H1 (cell line): ENCODE measurements at regions not wholly inside any gene's neighbourhood (a gene's known extent, or its start where the extent isn't known, plus 50 kb on each side); places are given as distances from the start of the nearest gene placed in this dataset.
A peak's percentile ranks its signal among the peaks of the same experiment; 100 is the strongest.

ENCODE experiments used
- CTCF ChIA-PET: fragments of 300-600 bp; sonication (Branson Sonifier 250); formaldehyde crosslinking; loops from one replicate; lab custom pipeline; 2021; ENCODE audit not compliant: partially characterized antibody; lab: Charles Lee
- POLR2A ChIA-PET: fragments of 300-600 bp; sonication (Branson Sonifier 250); formaldehyde crosslinking; loops from one replicate; lab custom pipeline; 2021; ENCODE audit warnings: inconsistent platforms; ENCODE audit not compliant: partially characterized antibody; lab: Charles Lee
- DNase-seq, 2 experiments: peaks; one replicate each; pipeline versions ENCODE4 v3.0.0 to v3.0.0-alpha.2; 2010 to 2022; ENCODE audit warnings: low spot score in 2 of 2, low read depth in 1 of 2, mixed read lengths in 1 of 2
- FAIRE-seq: peaks from 2 replicates; lab custom pipeline; 2011; peaks lifted over from hg19 to GRCh38; lab: Jason Lieb, UNC
- H2AFZ ChIP-seq: 2 replicates; pipeline ENCODE4 v1.8.1; 2012; ENCODE audit warnings: low read length, inconsistent platforms
- H2AK5ac ChIP-seq: 2 replicates; pipeline ENCODE4 v1.6.1; 2013; ENCODE audit warnings: low read depth, low read length
- H2BK120ac ChIP-seq: replicated peaks from 2 replicates; pipeline ENCODE3; 2013; ENCODE audit warnings: low read depth, low read length, inconsistent platforms
- H2BK12ac ChIP-seq: 2 replicates; pipeline ENCODE4 v1.6.1; 2013; ENCODE audit warnings: low read depth, low read length
- H2BK15ac ChIP-seq: 2 replicates; pipeline ENCODE4 v1.6.1; 2013; ENCODE audit warnings: low read length
- H2BK20ac ChIP-seq: 2 replicates; pipeline ENCODE4 v1.6.1; 2013; ENCODE audit warnings: low read length
- H2BK5ac ChIP-seq: 2 replicates; pipeline ENCODE4 v1.6.1; 2013; ENCODE audit warnings: low read depth, low read length
- H3K14ac ChIP-seq: 2 replicates; pipeline ENCODE4 v1.6.1; 2013; ENCODE audit warnings: inconsistent platforms; ENCODE audit not compliant: insufficient read length
- H3K18ac ChIP-seq: 2 replicates; pipeline ENCODE4 v1.6.1; 2013; ENCODE audit warnings: low read length; ENCODE audit errors: extremely low read depth
- H3K23ac ChIP-seq: 2 replicates; pipeline ENCODE4 v1.6.1; 2013; ENCODE audit warnings: inconsistent platforms; ENCODE audit not compliant: insufficient read length
- H3K23me2 ChIP-seq: 2 replicates; pipeline ENCODE4 v1.6.1; 2013; ENCODE audit warnings: low read depth, low read length
- H3K27ac ChIP-seq: 2 replicates; pipeline ENCODE4 v1.6.1; 2011; ENCODE audit warnings: low read depth, low read length, inconsistent platforms
- H3K27me3 ChIP-seq, 4 experiments: replicated peaks in 1 of 4; 1 replicate in 1 of 4; 2 replicates in 3 of 4; pipeline versions ENCODE4 v1.6.1 to v1.8.1; 2011 to 2013; ENCODE audit warnings: low read length in 3 of 4, mild to moderate bottlenecking in 3 of 4, inconsistent platforms in 2 of 4, mixed read lengths in 2 of 4, moderate library complexity in 1 of 4; ENCODE audit not compliant: control insufficient read depth in 3 of 4, insufficient read depth in 3 of 4; ENCODE audit errors: extremely low read depth in 1 of 4
- H3K36me3 ChIP-seq, 4 experiments: 2 replicates each; pipeline versions ENCODE4 v1.6.1 to v1.8.1; 2011 to 2013; ENCODE audit warnings: mild to moderate bottlenecking in 4 of 4, low read length in 3 of 4, moderate library complexity in 2 of 4, control low read depth in 1 of 4, inconsistent platforms in 1 of 4; ENCODE audit not compliant: insufficient read depth in 4 of 4, control insufficient read depth in 2 of 4
- H3K4ac ChIP-seq: replicated peaks from 2 replicates; pipeline ENCODE3; 2013; ENCODE audit warnings: low read length, low read depth, mixed read lengths, inconsistent platforms; ENCODE audit not compliant: insufficient read length
- H3K4me1 ChIP-seq, 4 experiments: replicated peaks in 1 of 4; 1 replicate in 1 of 4; 2 replicates in 3 of 4; pipeline versions ENCODE4 v1.6.1 to v1.8.1; 2011 to 2013; ENCODE audit warnings: low read length in 3 of 4, inconsistent platforms in 2 of 4, mixed read lengths in 1 of 4; ENCODE audit not compliant: insufficient read depth in 4 of 4, control insufficient read depth in 3 of 4
- H3K4me2 ChIP-seq, 2 experiments: 2 replicates each; pipeline versions ENCODE4 v1.6.1 to v1.8.1; 2011 to 2013; ENCODE audit warnings: low read depth in 2 of 2, low read length in 2 of 2, control low read depth in 1 of 2, inconsistent platforms in 1 of 2, mild to moderate bottlenecking in 1 of 2; ENCODE audit not compliant: insufficient read depth in 1 of 2
- H3K4me3 ChIP-seq, 4 experiments: fragments of 200-600, 300-600 bp in 1 of 4; sonication (generic), shearing (Covaris generic), sonication (Bioruptor Twin) in 1 of 4; 2 replicates each; pipeline versions ENCODE4 v1.5.1 to v1.8.1; 2011 to 2016; ENCODE audit warnings: low read length in 4 of 4, low read depth in 3 of 4, control low read depth in 2 of 4, inconsistent platforms in 2 of 4, mild to moderate bottlenecking in 2 of 4, mixed read lengths in 1 of 4, moderate library complexity in 1 of 4; ENCODE audit not compliant: insufficient read depth in 2 of 4; ENCODE audit errors: extremely low read depth in 1 of 4
- H3K56ac ChIP-seq: replicated peaks from 2 replicates; pipeline ENCODE3; 2013; ENCODE audit warnings: low read depth, mild to moderate bottlenecking, mixed read lengths, low read length, inconsistent platforms; ENCODE audit not compliant: insufficient read length
- H3K79me1 ChIP-seq: 2 replicates; pipeline ENCODE4 v1.6.1; 2013; ENCODE audit warnings: low read depth, low read length, control low read depth
- H3K79me2 ChIP-seq, 2 experiments: 2 replicates each; pipeline versions ENCODE4 v1.6.1 to v1.8.1; 2012 to 2013; ENCODE audit warnings: low read length in 2 of 2, mild to moderate bottlenecking in 2 of 2, inconsistent platforms in 1 of 2; ENCODE audit not compliant: insufficient read depth in 2 of 2, control insufficient read depth in 1 of 2
- H3K9ac ChIP-seq, 4 experiments: replicated peaks in 1 of 4; 1 replicate in 1 of 4; 2 replicates in 3 of 4; pipeline versions ENCODE4 v1.6.1 to v1.8.1; 2011 to 2013; ENCODE audit warnings: low read depth in 3 of 4, low read length in 3 of 4, control low read depth in 2 of 4, mild to moderate bottlenecking in 2 of 4, moderate library complexity in 2 of 4, inconsistent platforms in 1 of 4; ENCODE audit errors: extremely low read depth in 1 of 4
- H3K9me3 ChIP-seq, 2 experiments: 2 replicates each; pipeline versions ENCODE4 v1.6.1 to v1.8.1; 2012 to 2013; ENCODE audit warnings: mild to moderate bottlenecking in 2 of 2, moderate library complexity in 2 of 2, control low read depth in 1 of 2, inconsistent platforms in 1 of 2, low read depth in 1 of 2, low read length in 1 of 2, mixed read lengths in 1 of 2; ENCODE audit not compliant: insufficient read depth in 2 of 2
- H4K20me1 ChIP-seq, 2 experiments: replicated peaks in 1 of 2; 2 replicates each; pipeline versions ENCODE3 to v1.8.1; 2011 to 2013; ENCODE audit warnings: inconsistent platforms in 2 of 2, low read length in 2 of 2, mild to moderate bottlenecking in 1 of 2; ENCODE audit not compliant: insufficient read depth in 2 of 2, control insufficient read depth in 1 of 2
- H4K5ac ChIP-seq: 2 replicates; pipeline ENCODE4 v1.6.1; 2013; ENCODE audit warnings: low read length, low read depth, mixed read lengths, inconsistent platforms; ENCODE audit not compliant: insufficient read length
- H4K8ac ChIP-seq: 2 replicates; pipeline ENCODE4 v1.8.0; 2013; ENCODE audit warnings: mild to moderate bottlenecking, moderate library complexity, low read length, inconsistent platforms; ENCODE audit not compliant: insufficient read depth; ENCODE audit errors: extremely low read depth
- H4K91ac ChIP-seq: replicated peaks from 2 replicates; pipeline ENCODE3; 2013; ENCODE audit warnings: low read length, mixed read lengths, inconsistent platforms; ENCODE audit not compliant: insufficient read length
- CHD2 ChIP-seq: IDR thresholded peaks from 2 replicates; pipeline ENCODE4 v1.6.1; 2012; ENCODE audit warnings: low read length, improper control_type of control experiment
- KDM4A ChIP-seq: IDR thresholded peaks from one replicate; pipeline ENCODE4 v1.7.1; 2012; ENCODE audit warnings: low read depth, mild to moderate bottlenecking, moderate library complexity, low read length, inconsistent platforms; ENCODE audit not compliant: severe bottlenecking
- MAX ChIP-seq: IDR thresholded peaks from 2 replicates; pipeline ENCODE4 v1.6.1; 2012; ENCODE audit warnings: inconsistent platforms
- NANOG ChIP-seq: IDR thresholded peaks from 2 replicates; pipeline ENCODE4 v1.6.1; 2011; ENCODE audit warnings: low read length, low read depth, mild to moderate bottlenecking, inconsistent platforms; ENCODE audit not compliant: insufficient read depth, poor library complexity, severe bottlenecking
- SP1 ChIP-seq: IDR thresholded peaks from 2 replicates; pipeline ENCODE4 v1.6.1; 2011; ENCODE audit warnings: low read depth, low read length
- WGBS, 2 experiments: shearing (Covaris generic) in 1 of 2; methylation state at CpG; one replicate each; pipeline versions ENCODE4 v1.1.6 to v1.1.7; 2013 to 2015; ENCODE audit warnings: low lambda C conversion rate in 2 of 2, mixed read lengths in 2 of 2, inconsistent platforms in 1 of 2, low coverage in 1 of 2, missing lambda C conversion rate in 1 of 2; ENCODE audit not compliant: insufficient replicate concordance in 2 of 2, insufficient coverage in 1 of 2, insufficient read length in 1 of 2; ENCODE audit errors: extremely low coverage in 1 of 2, missing lambda C conversion rate in 1 of 2; 5-methylcytosine and 5-hydroxymethylcytosine counted together

- no peak overlapping the region for H2BK120ac ChIP-seq
- H3K56ac ChIP-seq, result no peak overlapping the region
- H2BK15ac ChIP-seq, result no peak overlapping the region; the same call in 1 of the 2 replicates
- no peak overlapping the region for H3K4ac ChIP-seq
- ChIA-PET POLR2A (interaction anchor here (1.0 kb wide), 1 partner anchor 38 kb away, joined by 3 read pairs; no protein-coding TSS in a partner anchor), CTCF (interaction anchor here (0.6 to 0.9 kb wide), 3 partner anchors 9 to 490 kb away, joined by 3 to 4 read pairs (median 4); no protein-coding TSS in a partner anchor)
- 89% methylated on average over 1 of the region's 1 CpG; no CpG with 5 or more reads in 1 of the 2 experiments for WGBS, 2 experiments
- FAIRE-seq (no peak), DNase-seq (no peak)
- H3K79me2 ChIP-seq, result no peaks in the 10 kb centered on the region
- H2BK12ac ChIP-seq, result peak overlapping the region; percentile 89
- peaks cover 2% of the 10 kb centered on the region for H3K79me1 ChIP-seq
- no peaks in the 10 kb centered on the region for H3K36me3 ChIP-seq
- peak overlapping the region in 1 of 2 experiments; percentile 26; a peak in 1 of 4 replicates for H3K4me2 ChIP-seq
- H3K18ac ChIP-seq, result 0 out of 2 replicates have a peak overlapping the region, but pooled peaks have one; percentile 5
- no peak overlapping the region for H3K9ac ChIP-seq
- H2AK5ac ChIP-seq, result peak overlapping the region; percentile 94; the same call in 1 of the 2 replicates
- H2BK5ac ChIP-seq, result no peak overlapping the region
- H3K23me2 ChIP-seq, result no peaks in the 10 kb centered on the region
- peaks cover 0 to 20% (median 11%) of the 10 kb centered on the region in 4 experiments; a peak in 5 of 7 replicates for H3K4me1 ChIP-seq
- no peaks in the 10 kb centered on the region for H3K9me3 ChIP-seq
- no peak overlapping the region for H4K5ac ChIP-seq
- peak overlapping the region; percentile 61 for H4K91ac ChIP-seq
- H3K27ac ChIP-seq, result no peak overlapping the region
- no peak overlapping the region for H3K23ac ChIP-seq
- no peak overlapping the region for H2AFZ ChIP-seq
- 0 out of 2 replicates have a peak overlapping the region, but pooled peaks have one; percentile 66 for H2BK20ac ChIP-seq
- no peak overlapping the region for H3K14ac ChIP-seq
- H4K20me1 ChIP-seq, result peaks cover 0 to 5% of the 10 kb centered on the region in 2 experiments
- peaks cover 0 to 3% (median 0%) of the 10 kb centered on the region in 4 experiments; a peak in 2 of 7 replicates for H3K27me3 ChIP-seq
- H4K8ac ChIP-seq, result no peak overlapping the region
- H3K4me3 ChIP-seq, result no peak overlapping the region
- TF ChIP-seq NANOG (no peak), KDM4A (no peak), MAX (no peak), SP1 (no peak), CHD2 (no peak)
Observed at GRCh38 chr18:1013951-1014350, 109.3 kb downstream of the ADCYAP1 start.
